ENCODE measurements at regions not wholly inside any gene's neighbourhood (a gene's known extent, or its start where the extent isn't known, plus 50 kb on each side); places are given as distances from the start of the nearest gene placed in this dataset.

DNA sequence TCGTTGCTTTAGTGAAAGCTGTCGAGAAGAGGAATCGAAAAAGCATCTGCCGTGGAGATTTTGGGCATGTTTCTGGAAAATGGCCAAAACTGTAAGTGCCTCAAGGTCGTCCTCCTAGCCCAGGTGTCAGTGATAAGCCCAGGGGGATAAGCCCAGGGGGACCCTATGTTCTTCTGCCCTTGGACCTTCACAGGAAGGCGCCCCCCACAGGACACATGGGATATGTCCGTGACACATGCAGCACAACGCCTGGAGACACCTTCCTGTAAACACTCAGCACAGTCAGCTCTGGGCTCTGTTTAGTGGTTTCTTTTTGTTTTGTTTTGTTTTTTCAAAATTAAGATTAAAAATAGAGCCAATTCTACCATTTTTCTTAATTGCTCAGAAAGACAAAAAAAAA, 272.7 kb downstream of the KLF6 start:
- TF ChIP-seq, protein P1, sequence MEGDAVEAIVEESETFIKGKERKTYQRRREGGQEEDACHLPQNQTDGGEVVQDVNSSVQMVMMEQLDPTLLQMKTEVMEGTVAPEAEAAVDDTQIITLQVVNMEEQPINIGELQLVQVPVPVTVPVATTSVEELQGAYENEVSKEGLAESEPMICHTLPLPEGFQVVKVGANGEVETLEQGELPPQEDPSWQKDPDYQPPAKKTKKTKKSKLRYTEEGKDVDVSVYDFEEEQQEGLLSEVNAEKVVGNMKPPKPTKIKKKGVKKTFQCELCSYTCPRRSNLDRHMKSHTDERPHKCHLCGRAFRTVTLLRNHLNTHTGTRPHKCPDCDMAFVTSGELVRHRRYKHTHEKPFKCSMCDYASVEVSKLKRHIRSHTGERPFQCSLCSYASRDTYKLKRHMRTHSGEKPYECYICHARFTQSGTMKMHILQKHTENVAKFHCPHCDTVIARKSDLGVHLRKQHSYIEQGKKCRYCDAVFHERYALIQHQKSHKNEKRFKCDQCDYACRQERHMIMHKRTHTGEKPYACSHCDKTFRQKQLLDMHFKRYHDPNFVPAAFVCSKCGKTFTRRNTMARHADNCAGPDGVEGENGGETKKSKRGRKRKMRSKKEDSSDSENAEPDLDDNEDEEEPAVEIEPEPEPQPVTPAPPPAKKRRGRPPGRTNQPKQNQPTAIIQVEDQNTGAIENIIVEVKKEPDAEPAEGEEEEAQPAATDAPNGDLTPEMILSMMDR (IDR thresholded peaks at IDR 0.05), result no peak
- no peak for TF ChIP-seq POLR2A (IDR thresholded peaks at IDR 0.05)
